ENCODE measurements at regions not wholly inside any gene's neighbourhood (a gene's known extent, or its start where the extent isn't known, plus 50 kb on each side); places are given as distances from the start of the nearest gene placed in this dataset.

- TF ChIP-seq CTCF (IDR thresholded peaks at IDR 0.05; ENCODE audit: low read depth, low read length, missing control alignments), result no peak
- peak; percentile 58 for DNase-seq (ENCODE audit: low read depth)
- in situ Hi-C loops (cut with HindIII; ENCODE audit: low sequenced_read_pairs), result no loop called here
- no peak overlapping the region for H3K4me3 ChIP-seq (ENCODE audit: low read depth, low read length)
These were observed 190.3 kb upstream of the TAB2 start for GRCh38 chr6:149127212-149127611.

- in situ Hi-C loops (cut with HindIII; ENCODE audit: low sequenced_read_pairs), result no loop called here
- TF ChIP-seq CTCF (IDR thresholded peaks at IDR 0.05; ENCODE audit: low read depth, low read length, missing control alignments), result no peak
- no peak overlapping the region for H3K4me3 ChIP-seq (ENCODE audit: low read depth, low read length)
- DNase-seq (ENCODE audit: low read depth), result no peak
These were observed 188.9 kb upstream of the TAB2 start for GRCh38 chr6:149128489-149129145.

- DNase-seq (ENCODE audit: low read depth), result no peak
- in situ Hi-C loops (cut with HindIII; ENCODE audit: low sequenced_read_pairs), result no loop called here
- no peak for TF ChIP-seq CTCF (IDR thresholded peaks at IDR 0.05; ENCODE audit: low read depth, low read length, missing control alignments)
These were observed 188.0 kb upstream of the TAB2 start for GRCh38 chr6:149129371-149130077.

GRCh38 chr6:149130090-149130489 is 187.4 kb upstream of the TAB2 start:
- no peak overlapping the region for H3K4me3 ChIP-seq (ENCODE audit: low read depth, low read length)
- in situ Hi-C loops (cut with HindIII; ENCODE audit: low sequenced_read_pairs), result no loop called here
- DNase-seq (ENCODE audit: low read depth), result no peak
- TF ChIP-seq CTCF (IDR thresholded peaks at IDR 0.05; ENCODE audit: low read depth, low read length, missing control alignments), result no peak

More at GRCh38 chr6:149129371-149130077, 188.0 kb upstream of the TAB2 start:
- no peak overlapping the region for H3K4me3 ChIP-seq (ENCODE audit: low read depth, low read length)

- TF ChIP-seq CTCF (IDR thresholded peaks at IDR 0.05; ENCODE audit: low read depth, low read length, missing control alignments), result no peak
- H3K4me3 ChIP-seq (ENCODE audit: low read depth, low read length), result no peak overlapping the region
- in situ Hi-C loops (cut with HindIII; ENCODE audit: low sequenced_read_pairs), result no loop called here
- DNase-seq (ENCODE audit: low read depth), result no peak
These were observed 187.0 kb upstream of the TAB2 start for GRCh38 chr6:149130508-149130907.

GRCh38 chr6:149131891-149132290 is 185.6 kb upstream of the TAB2 start:
- TF ChIP-seq CTCF (IDR thresholded peaks at IDR 0.05; ENCODE audit: low read depth, low read length, missing control alignments), result no peak
- no peak overlapping the region for H3K4me3 ChIP-seq (ENCODE audit: low read depth, low read length)
- in situ Hi-C loops (cut with HindIII; ENCODE audit: low sequenced_read_pairs), result no loop called here
- no peak for DNase-seq (ENCODE audit: low read depth)
